Adipocyte (in vitro differentiated cells): ENCODE measurements at regions not wholly inside any gene's neighbourhood (a gene's known extent, or its start where the extent isn't known, plus 50 kb on each side); places are given as distances from the start of the nearest gene placed in this dataset.

Experiments
- DNase-seq: peaks from one replicate; pipeline ENCODE4 v3.0.0-alpha.2; 2015; ENCODE audit warnings: low read depth
- H3K27me3 ChIP-seq: replicated peaks from 2 replicates; pipeline ENCODE4 v1.7.0; 2013; ENCODE audit warnings: mild to moderate bottlenecking, low read length, moderate library complexity; ENCODE audit not compliant: control insufficient read depth, insufficient read depth
- H3K36me3 ChIP-seq: 2 replicates; pipeline ENCODE4 v1.7.0; 2013; ENCODE audit warnings: low read length, mild to moderate bottlenecking, moderate library complexity; ENCODE audit not compliant: control insufficient read depth, insufficient read depth, severe bottlenecking
- H3K4me1 ChIP-seq: 2 replicates; pipeline ENCODE4 v1.7.0; 2013; ENCODE audit warnings: mild to moderate bottlenecking, low read length, moderate library complexity; ENCODE audit not compliant: control insufficient read depth, insufficient read depth
- H3K4me3 ChIP-seq: 2 replicates; pipeline ENCODE4 v1.7.0; 2013; ENCODE audit warnings: mild to moderate bottlenecking, low read length, moderate library complexity
- H3K9ac ChIP-seq: 2 replicates; pipeline ENCODE4 v1.7.0; 2013; ENCODE audit warnings: mild to moderate bottlenecking, low read length, moderate library complexity
- H3K9me3 ChIP-seq: 2 replicates; pipeline ENCODE4 v1.7.0; 2013; ENCODE audit warnings: mild to moderate bottlenecking, low read length, moderate library complexity; ENCODE audit not compliant: control insufficient read depth

DNA sequence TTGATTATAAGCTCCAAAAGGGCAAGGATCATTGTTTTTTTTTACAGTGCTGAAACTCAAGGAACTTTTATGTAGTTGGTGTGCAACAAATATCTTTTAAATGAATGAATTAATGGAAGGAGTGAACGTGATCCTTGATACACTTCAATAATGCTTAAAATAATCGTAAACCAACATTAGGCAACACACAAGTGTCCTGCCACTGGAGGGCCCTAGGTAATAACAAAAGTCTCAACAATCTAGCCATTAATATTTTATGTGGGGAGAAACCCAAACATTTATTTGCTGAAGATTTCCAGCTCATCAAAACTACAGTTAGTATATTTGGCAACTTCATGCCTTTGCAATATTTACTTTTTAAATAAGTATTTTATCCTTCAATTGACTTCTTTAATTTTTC is 309.0 kb upstream of the FBXL7 start:
- Histone ChIP-seq H3K4me3 (no peak overlapping the region), H3K9ac (no peak overlapping the region), H3K36me3 (no peaks in the 10 kb centered on the region), H3K9me3 (peaks cover 6% of the 10 kb centered on the region), H3K4me1 (no peaks in the 10 kb centered on the region), H3K27me3 (peaks cover 2% of the 10 kb centered on the region)
- DNase-seq: peak; percentile 3

DNA sequence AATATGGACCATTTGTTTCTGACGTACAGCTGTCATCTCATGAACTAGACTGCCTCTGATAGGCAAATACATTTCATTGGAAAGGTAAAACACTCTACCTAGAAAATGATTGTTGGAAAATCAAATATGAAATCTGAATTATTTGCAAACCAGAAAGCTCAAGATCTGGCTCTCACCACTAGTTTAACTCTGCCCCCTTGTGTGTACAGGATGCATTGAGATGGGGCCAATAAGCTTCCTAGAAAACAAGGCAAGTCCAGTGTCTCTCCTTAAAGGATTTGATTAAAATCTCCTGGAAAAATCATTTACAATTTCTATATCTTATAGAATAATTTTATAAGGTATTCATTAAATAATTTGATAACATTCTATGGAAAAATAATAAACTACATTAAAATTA is 311.9 kb upstream of the ANKH start:
- Histone ChIP-seq H3K9me3 (peaks cover 14% of the 10 kb centered on the region), H3K4me3 (no peak overlapping the region), H3K4me1 (no peaks in the 10 kb centered on the region), H3K36me3 (no peaks in the 10 kb centered on the region), H3K9ac (no peak overlapping the region), H3K27me3 (no peaks in the 10 kb centered on the region)
- DNase-seq: peak; percentile 10

DNA sequence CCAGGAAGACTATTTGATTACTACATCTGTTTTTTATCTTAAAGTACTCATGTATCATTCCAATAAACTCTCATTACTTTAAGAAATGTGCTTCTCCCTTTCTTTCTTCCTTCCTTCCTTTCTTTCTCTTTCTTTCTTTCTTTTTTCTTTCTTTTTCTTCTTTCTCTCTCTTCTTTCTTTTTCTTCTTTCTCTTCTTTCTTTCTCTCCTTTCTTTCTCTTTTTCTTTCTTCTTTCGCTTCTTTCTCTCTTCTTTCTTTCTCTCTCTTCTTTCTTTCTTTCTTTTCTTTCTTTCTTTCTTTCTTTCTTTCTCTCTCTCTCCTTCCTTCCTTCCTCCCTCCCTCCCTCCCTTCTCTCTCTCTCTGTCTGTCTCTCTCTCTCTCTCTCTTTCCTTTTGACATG is 298.6 kb upstream of the ANKH start:
- Histone ChIP-seq H3K9me3 (peaks cover 4% of the 10 kb centered on the region), H3K9ac (no peak overlapping the region), H3K27me3 (peaks cover 4% of the 10 kb centered on the region), H3K36me3 (no peaks in the 10 kb centered on the region), H3K4me3 (no peak overlapping the region), H3K4me1 (no peaks in the 10 kb centered on the region)
- DNase-seq: no peak

DNA sequence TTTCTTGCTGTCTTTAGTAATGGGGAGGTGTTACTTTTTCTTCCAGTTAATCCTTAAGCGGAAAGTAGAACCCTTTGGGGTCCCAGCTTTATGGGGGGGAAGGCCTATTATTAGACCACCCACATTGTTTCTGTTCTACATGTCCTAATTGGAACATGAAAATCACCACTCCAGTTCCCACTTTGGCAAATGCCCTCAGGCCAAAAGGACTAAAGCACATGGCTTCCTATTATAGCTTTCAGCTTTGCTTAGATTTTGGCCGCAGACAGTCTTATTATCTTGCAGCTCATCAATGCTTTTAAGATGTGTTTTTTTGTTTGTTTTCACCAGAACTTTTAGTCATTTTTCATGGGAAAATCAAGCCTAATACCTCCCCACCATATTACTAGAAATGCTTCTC is 296.8 kb upstream of the ANKH start:
- Histone ChIP-seq H3K27me3 (peaks cover 4% of the 10 kb centered on the region), H3K9me3 (peaks cover 4% of the 10 kb centered on the region), H3K4me3 (no peak overlapping the region), H3K9ac (no peak overlapping the region), H3K36me3 (no peaks in the 10 kb centered on the region), H3K4me1 (no peaks in the 10 kb centered on the region)
- DNase-seq: no peak

DNA sequence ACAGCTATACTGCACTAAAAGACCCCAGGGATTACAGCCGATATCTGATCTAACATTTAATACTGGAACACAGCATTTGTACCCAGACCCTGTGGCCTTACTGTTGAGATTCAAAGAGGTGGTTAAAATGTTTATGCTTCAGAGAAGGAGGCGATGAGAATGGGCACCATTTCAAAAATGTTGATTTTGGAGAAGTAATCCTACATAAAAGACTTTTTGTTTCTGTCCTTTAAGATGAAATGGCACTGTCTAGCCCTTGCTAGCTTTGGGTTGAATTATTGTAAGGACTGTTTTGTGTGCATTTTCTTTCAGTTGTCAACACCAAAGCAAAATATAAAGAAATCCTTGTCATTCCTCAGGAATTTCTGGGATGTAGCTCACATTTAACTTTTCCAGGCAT is 288.5 kb upstream of the ANKH start:
- Histone ChIP-seq H3K9ac (no peak overlapping the region), H3K36me3 (no peaks in the 10 kb centered on the region), H3K27me3 (peaks cover 4% of the 10 kb centered on the region), H3K4me1 (peaks cover 6% of the 10 kb centered on the region), H3K9me3 (no peaks in the 10 kb centered on the region), H3K4me3 (no peak overlapping the region)
- no peak for DNase-seq

DNA sequence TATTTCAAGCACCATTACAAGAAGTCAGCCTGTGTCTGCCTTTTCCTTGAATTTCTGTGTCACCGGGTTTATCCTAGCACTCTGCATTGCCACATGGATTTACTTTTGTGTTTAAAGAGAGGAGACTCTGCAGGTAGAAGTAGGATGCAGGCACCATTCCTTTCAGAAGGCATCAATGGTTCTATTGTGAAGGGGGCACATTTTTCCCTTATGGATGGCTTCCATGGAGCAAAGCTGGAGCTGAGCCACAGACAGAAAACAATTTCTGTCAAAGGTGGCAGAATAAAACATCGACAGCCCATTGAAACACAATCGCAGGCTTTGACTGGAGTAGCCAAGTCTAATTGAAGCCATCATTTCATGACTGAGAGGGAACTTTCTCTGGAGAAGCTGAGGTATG is 288.0 kb upstream of the ANKH start:
- Histone ChIP-seq H3K27me3 (peaks cover 4% of the 10 kb centered on the region), H3K9ac (no peak overlapping the region), H3K9me3 (no peaks in the 10 kb centered on the region), H3K4me1 (peaks cover 6% of the 10 kb centered on the region), H3K36me3 (no peaks in the 10 kb centered on the region), H3K4me3 (no peak overlapping the region)
- DNase-seq: no peak

DNA sequence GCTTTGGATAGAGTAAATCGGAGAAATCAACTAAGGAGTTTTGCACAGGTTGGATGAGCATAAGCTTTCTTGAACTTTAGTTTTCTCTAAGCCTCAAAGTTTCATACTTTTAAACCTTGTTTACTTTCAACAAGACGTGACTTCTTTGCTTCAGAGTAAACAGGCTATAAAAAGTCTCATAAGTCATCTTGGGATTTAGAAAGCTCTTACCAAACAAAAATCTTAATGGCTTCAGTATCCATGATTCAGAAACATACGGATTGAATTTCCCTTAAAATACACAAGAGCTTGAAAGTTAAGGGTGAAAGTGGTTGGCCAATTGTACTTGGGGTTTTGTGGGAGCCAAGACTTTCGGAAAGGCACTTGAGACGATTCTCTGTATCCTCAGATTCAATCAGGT is 270.9 kb upstream of the ANKH start:
- Histone ChIP-seq H3K27me3 (peaks cover 3% of the 10 kb centered on the region), H3K4me3 (no peak overlapping the region), H3K9ac (no peak overlapping the region), H3K9me3 (no peaks in the 10 kb centered on the region), H3K36me3 (no peaks in the 10 kb centered on the region), H3K4me1 (no peaks in the 10 kb centered on the region)
- no peak for DNase-seq

DNA sequence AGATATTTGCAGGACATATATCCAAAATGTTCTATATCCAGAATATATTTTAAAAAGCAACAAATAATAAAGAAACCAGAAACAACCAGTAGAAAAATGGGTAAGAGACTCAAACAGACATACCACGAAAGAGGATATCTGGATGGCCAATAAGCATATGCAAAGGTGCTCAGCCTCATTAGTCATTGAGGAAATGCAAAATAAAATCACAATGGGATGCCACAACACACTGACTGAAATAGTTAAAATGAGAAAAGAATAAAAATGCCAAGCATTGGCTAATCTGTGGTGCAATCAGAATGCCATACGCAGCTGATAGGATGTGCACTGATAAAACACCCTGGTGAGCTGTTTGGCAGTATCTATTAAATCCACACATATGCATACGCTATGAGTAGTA is 265.8 kb upstream of the ANKH start:
- Histone ChIP-seq H3K9ac (no peak overlapping the region), H3K4me3 (no peak overlapping the region), H3K36me3 (no peaks in the 10 kb centered on the region), H3K27me3 (peaks cover 6% of the 10 kb centered on the region), H3K9me3 (no peaks in the 10 kb centered on the region), H3K4me1 (no peaks in the 10 kb centered on the region)
- DNase-seq: no peak

DNA sequence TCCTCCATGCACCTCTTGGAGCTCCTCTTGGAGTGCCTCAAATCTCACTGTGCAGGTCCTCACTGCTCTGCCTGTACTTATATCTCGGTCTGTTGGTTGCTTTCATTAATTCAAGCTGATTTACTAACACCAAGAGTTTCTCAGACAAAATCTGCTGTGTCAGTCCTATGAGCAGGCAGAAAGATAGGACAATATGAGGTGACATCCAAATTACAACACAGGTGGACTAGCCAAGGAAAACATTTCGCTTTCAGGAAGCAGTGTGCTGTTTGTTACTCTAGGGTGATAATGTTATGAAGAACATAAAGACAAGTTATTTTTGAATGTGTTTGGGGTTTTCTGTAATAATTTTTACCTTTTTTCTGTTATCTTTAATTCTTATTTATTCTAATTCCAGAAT is 264.1 kb upstream of the ANKH start:
- Histone ChIP-seq H3K4me1 (no peaks in the 10 kb centered on the region), H3K4me3 (no peak overlapping the region), H3K27me3 (peaks cover 6% of the 10 kb centered on the region), H3K36me3 (no peaks in the 10 kb centered on the region), H3K9me3 (no peaks in the 10 kb centered on the region), H3K9ac (no peak overlapping the region)
- DNase-seq: no peak

DNA sequence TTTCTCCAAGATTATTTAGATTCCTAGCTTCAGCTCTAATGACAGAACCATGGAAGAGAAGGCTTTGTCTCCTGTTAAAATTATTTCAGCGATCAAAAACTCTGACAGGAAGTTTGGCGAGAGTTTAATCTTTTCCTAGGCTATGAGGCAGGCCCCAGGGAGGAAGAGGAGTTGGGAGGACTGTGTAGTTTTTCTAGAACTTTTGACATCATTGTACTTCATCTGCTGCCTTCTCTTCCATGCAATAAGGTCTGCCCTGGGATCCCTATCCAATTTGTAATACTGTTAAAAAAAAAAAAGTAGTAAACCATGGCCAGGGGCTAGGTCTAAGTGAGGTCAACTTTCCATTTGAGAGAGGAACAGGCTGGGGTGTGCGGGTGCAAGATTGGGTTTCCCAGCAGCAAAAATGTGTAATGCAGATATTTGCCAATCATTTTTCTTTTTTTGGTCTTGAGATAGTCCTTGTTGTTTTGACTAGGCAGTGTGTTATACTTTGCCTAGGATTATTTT is 261.9 kb upstream of the ANKH start:
- H3K4me1 ChIP-seq: no peaks in the 10 kb centered on the region
- no peaks in the 10 kb centered on the region for H3K9me3 ChIP-seq
- no peak overlapping the region for H3K4me3 ChIP-seq
- peaks cover 6% of the 10 kb centered on the region for H3K27me3 ChIP-seq
- no peak for DNase-seq
- H3K36me3 ChIP-seq: no peaks in the 10 kb centered on the region
- no peak overlapping the region for H3K9ac ChIP-seq

DNA sequence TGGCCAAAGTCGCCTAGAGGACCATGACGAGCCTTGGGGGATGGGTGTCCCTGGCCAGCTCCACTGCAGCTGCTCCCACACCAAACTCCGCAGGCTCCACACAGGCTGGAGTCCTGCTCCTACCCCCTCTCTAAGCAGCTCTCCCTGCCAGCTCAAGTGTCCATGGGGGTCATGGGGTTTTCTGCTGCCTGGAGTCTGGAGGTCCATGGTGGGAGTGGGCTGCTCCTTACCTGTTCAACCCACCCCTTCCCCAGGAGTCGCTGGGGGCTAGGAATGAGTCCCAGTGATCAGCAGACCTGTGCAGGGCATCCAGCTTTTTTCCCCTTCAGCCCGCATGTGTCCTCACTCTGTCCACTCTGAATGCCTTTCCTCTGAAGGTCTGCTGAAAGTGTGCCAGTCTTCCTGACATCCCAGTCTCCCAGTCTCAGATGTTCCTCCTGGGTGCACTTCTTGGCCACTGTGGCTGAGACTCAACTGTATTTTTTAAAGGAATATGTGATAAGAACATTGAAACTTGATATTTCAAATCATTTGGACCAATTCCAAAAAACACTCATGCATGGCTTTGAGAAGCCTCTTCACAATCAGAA is 261.3 kb upstream of the ANKH start:
- Histone ChIP-seq H3K9ac (no peak overlapping the region), H3K36me3 (no peaks in the 10 kb centered on the region), H3K9me3 (no peaks in the 10 kb centered on the region), H3K27me3 (peaks cover 6% of the 10 kb centered on the region), H3K4me3 (no peak overlapping the region), H3K4me1 (no peaks in the 10 kb centered on the region)
- no peak for DNase-seq

DNA sequence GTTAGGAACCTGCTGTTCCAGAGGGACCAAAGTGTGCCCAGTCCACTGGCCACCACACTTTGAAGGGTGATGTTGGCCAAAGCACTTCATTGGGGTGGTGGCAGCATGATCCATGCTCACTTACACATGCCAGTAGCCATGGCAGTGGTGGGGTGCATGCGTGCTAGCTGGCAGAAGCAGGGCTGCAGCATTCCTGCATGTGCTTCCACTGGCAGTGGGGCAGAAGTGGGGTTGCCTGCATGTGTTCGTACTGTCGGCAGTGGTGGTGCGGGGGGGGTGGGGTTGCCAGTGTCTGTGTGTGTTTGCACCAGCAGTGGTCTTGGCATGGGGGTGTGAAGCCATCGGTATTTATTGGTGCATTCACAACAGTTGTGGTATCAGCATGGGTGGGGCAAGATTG is 260.3 kb upstream of the ANKH start:
- DNase-seq: no peak
- Histone ChIP-seq H3K4me1 (no peaks in the 10 kb centered on the region), H3K27me3 (peaks cover 6% of the 10 kb centered on the region), H3K9me3 (no peaks in the 10 kb centered on the region), H3K9ac (no peak overlapping the region), H3K4me3 (no peak overlapping the region), H3K36me3 (no peaks in the 10 kb centered on the region)
